Lung (tissue), 11 donors: ENCODE measurements at regions not wholly inside any gene's neighbourhood (a gene's known extent, or its start where the extent isn't known, plus 50 kb on each side); places are given as distances from the start of the nearest gene placed in this dataset.

Experiments
- ATAC-seq: fragments of 200-7000 bp; cut with Tn5 transposase; one replicate; pipeline ENCODE4 v1.9.1; 2020; ENCODE audit warnings: moderate number of reproducible peaks; ENCODE audit not compliant: insufficient read depth, low FRiP score
- DNase-seq, 3 donors: peaks; one replicate each; pipeline ENCODE4 v3.0.0-alpha.2; 2013 to 2017
- H3K27ac ChIP-seq, 2 donors: one replicate each; pipeline ENCODE4 v1.5.1; 2013; ENCODE audit warnings: mild to moderate bottlenecking in 2 of 2, moderate library complexity in 2 of 2, control low read depth in 1 of 2, inconsistent platforms in 1 of 2, low read depth in 1 of 2, low read length in 1 of 2
- H3K27me3 ChIP-seq, 3 donors: one replicate each; pipeline ENCODE4 v1.5.1; 2013; ENCODE audit warnings: low read length in 2 of 3; ENCODE audit not compliant: control insufficient read depth in 3 of 3, insufficient read depth in 3 of 3
- H3K36me3 ChIP-seq, 4 donors: one replicate each; pipeline ENCODE4 v1.5.1; 2013; ENCODE audit warnings: low read length in 4 of 4, mild to moderate bottlenecking in 1 of 4, moderate library complexity in 1 of 4; ENCODE audit not compliant: control insufficient read depth in 4 of 4, insufficient read depth in 4 of 4
- H3K4me1 ChIP-seq, 5 donors: one replicate each; pipeline ENCODE4 v1.5.1; 2013; ENCODE audit warnings: low read length in 5 of 5, mild to moderate bottlenecking in 2 of 5, moderate library complexity in 1 of 5; ENCODE audit not compliant: control insufficient read depth in 5 of 5, insufficient read depth in 5 of 5
- H3K4me3 ChIP-seq: one replicate; pipeline ENCODE4 v1.5.1; 2013; ENCODE audit warnings: mild to moderate bottlenecking, control low read depth, moderate library complexity
- H3K9ac ChIP-seq, 2 donors: one replicate each; pipeline ENCODE4 v1.5.1; 2013; ENCODE audit warnings: low read length in 2 of 2, control low read depth in 1 of 2; ENCODE audit not compliant: insufficient read depth in 1 of 2
- H3K9me3 ChIP-seq, 4 donors: one replicate each; pipeline ENCODE4 v1.5.1; 2013; ENCODE audit warnings: low read length in 3 of 4, mild to moderate bottlenecking in 1 of 4, moderate library complexity in 1 of 4; ENCODE audit not compliant: control insufficient read depth in 4 of 4, insufficient read depth in 3 of 4
- CTCF ChIP-seq: IDR thresholded peaks from 2 replicates; pipeline ENCODE4 v1.5.1; 2012; ENCODE audit warnings: mild to moderate bottlenecking; ENCODE audit errors: control extremely low read depth, extremely low read depth
- WGBS, 2 donors: extraction: QIAGEN DNeasy Blood & Tissue Kit; methylation state at CpG; one replicate each; pipeline ENCODE4 v1.1.7; 2013; 5-methylcytosine and 5-hydroxymethylcytosine counted together
- donor health status: control.
- donor health status: control.
- donor health status: Bipolar disorder and iron deficiency.
- donor health status: healthy.
- donor health status: DM: yes; HTN: yes; CAD: no.

- H3K27ac ChIP-seq: no peak overlapping the region
- TF ChIP-seq CTCF: no peak
- ATAC-seq (no peak), DNase-seq (no peak)
- 83 to 88% methylated on average over 1 of the region's 1 CpG for WGBS, 2 donors
- no peak overlapping the region for H3K9ac ChIP-seq
- no peaks in the 10 kb centered on the region for H3K36me3 ChIP-seq
- no peak overlapping the region for H3K4me3 ChIP-seq
- H3K27me3 ChIP-seq: no peaks in the 10 kb centered on the region
- H3K9me3 ChIP-seq: peaks cover 0 to 4% (median 0%) of the 10 kb centered on the region in 4 donors
- no peaks in the 10 kb centered on the region for H3K4me1 ChIP-seq
These were observed 502.9 kb upstream of the ATXN8OS start for GRCh38 chr13:69604698-69605097.

GRCh38 chr13:69603144-69603853 is 504.3 kb upstream of the ATXN8OS start:
- Histone ChIP-seq H3K4me3 (no peak overlapping the region), H3K4me1 (no peaks in the 10 kb centered on the region), H3K36me3 (no peaks in the 10 kb centered on the region), H3K27ac (no peak overlapping the region), H3K9me3 (peaks cover 0 to 4% (median 0%) of the 10 kb centered on the region in 4 donors), H3K9ac (no peak overlapping the region), H3K27me3 (no peaks in the 10 kb centered on the region)
- ATAC-seq (no peak), DNase-seq (no peak)
- WGBS, 2 donors: 77 to 83% methylated on average over 3 of the region's 3 CpGs
- no peak for TF ChIP-seq CTCF

DNA sequence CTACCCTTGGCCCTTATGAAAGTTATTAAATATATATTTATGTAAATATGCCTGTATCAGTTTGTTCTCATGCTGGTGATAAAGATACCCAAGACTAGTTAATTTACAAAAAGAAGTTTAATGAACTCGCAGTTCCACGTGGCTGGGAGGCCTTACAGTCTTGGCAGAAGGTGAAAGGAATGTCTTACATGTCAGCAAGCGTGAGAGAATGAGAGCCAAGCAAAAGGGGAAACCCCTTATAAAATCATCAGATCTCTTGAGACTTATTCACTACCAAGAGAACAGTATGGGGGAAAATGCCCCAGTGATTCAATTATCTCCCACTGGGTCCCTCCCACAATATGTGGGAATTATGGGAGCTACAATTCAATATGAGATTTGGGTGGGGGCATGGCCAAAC is 506.0 kb upstream of the ATXN8OS start:
- 61 to 70% methylated on average over 3 of the region's 3 CpGs for WGBS, 2 donors
- no peaks in the 10 kb centered on the region for H3K27me3 ChIP-seq
- H3K27ac ChIP-seq: no peak overlapping the region
- DNase-seq (no peak), ATAC-seq (no peak)
- H3K4me1 ChIP-seq: no peaks in the 10 kb centered on the region
- H3K9me3 ChIP-seq: peaks cover 0 to 4% (median 0%) of the 10 kb centered on the region in 4 donors
- no peaks in the 10 kb centered on the region for H3K36me3 ChIP-seq
- H3K4me3 ChIP-seq: no peak overlapping the region
- no peak for TF ChIP-seq CTCF
- no peak overlapping the region for H3K9ac ChIP-seq

GRCh38 chr13:69600811-69601210 is 506.8 kb upstream of the ATXN8OS start:
- 77 to 87% methylated on average over 3 of the region's 3 CpGs for WGBS, 2 donors
- Histone ChIP-seq H3K27ac (no peak overlapping the region), H3K36me3 (no peaks in the 10 kb centered on the region), H3K9me3 (peaks cover 0 to 4% (median 0%) of the 10 kb centered on the region in 4 donors), H3K4me3 (no peak overlapping the region), H3K4me1 (no peaks in the 10 kb centered on the region), H3K27me3 (no peaks in the 10 kb centered on the region), H3K9ac (no peak overlapping the region)
- TF ChIP-seq CTCF: no peak
- no peak for DNase-seq
- no peak for ATAC-seq
